ENCODE measurements at regions not wholly inside any gene's neighbourhood (a gene's known extent, or its start where the extent isn't known, plus 50 kb on each side); places are given as distances from the start of the nearest gene placed in this dataset.

GRCh38 chr20:20938131-20938530 lies 168.0 kb downstream of the LINC00237 start:
- Histone ChIP-seq H3K9me3 (no peaks in the 10 kb centered on the region), H3K27ac (no peak overlapping the region), H3K27me3 (peaks cover 0 to 9% (median 4%) of the 10 kb centered on the region in 3 donors), H3K4me3 (no peak overlapping the region), H3K4me1 (no peaks in the 10 kb centered on the region), H3K36me3 (no peaks in the 10 kb centered on the region)
- ATAC-seq, result no peak
- TF ChIP-seq POLR2A (IDR thresholded peaks at IDR 0.05) (no peak), CTCF (IDR thresholded peaks at IDR 0.05 in 4 of 5, conservative IDR thresholded peaks at IDR 0.05 in 1 of 5) (no peak)
- in situ Hi-C loops (cut with MboI; ENCODE audit: low sequenced_read_pairs in 4 of 4) (no loop called here), intact Hi-C loops (cut with DNase I; ENCODE audit: low total_unique reads) (no loop called here)
- no peak for DNase-seq

GRCh38 chr20:20933142-20933958 lies 172.8 kb downstream of the LINC00237 start:
- Histone ChIP-seq H3K4me1 (no peaks in the 10 kb centered on the region), H3K9me3 (no peaks in the 10 kb centered on the region), H3K27me3 (peaks cover 0 to 9% (median 4%) of the 10 kb centered on the region in 3 donors), H3K4me3 (no peak overlapping the region), H3K36me3 (no peaks in the 10 kb centered on the region), H3K27ac (no peak overlapping the region)
- intact Hi-C loops (cut with DNase I; ENCODE audit: low total_unique reads) (no loop called here), in situ Hi-C loops (cut with MboI; ENCODE audit: low sequenced_read_pairs in 4 of 4) (no loop called here)
- DNase-seq (no peak), ATAC-seq (no peak)
- no peak for TF ChIP-seq CTCF (IDR thresholded peaks at IDR 0.05 in 4 of 5, conservative IDR thresholded peaks at IDR 0.05 in 1 of 5)

GRCh38 chr20:20932156-20932555 lies 174.0 kb downstream of the LINC00237 start:
- in situ Hi-C loops (cut with MboI; ENCODE audit: low sequenced_read_pairs in 4 of 4) (no loop called here), intact Hi-C loops (cut with DNase I; ENCODE audit: low total_unique reads) (no loop called here)
- Histone ChIP-seq H3K4me1 (no peaks in the 10 kb centered on the region), H3K4me3 (no peak overlapping the region), H3K27ac (no peak overlapping the region), H3K36me3 (no peaks in the 10 kb centered on the region), H3K27me3 (peaks cover 0 to 9% (median 4%) of the 10 kb centered on the region in 3 donors), H3K9me3 (no peaks in the 10 kb centered on the region)
- ATAC-seq (no peak), DNase-seq (no peak)
- no peak for TF ChIP-seq CTCF (IDR thresholded peaks at IDR 0.05 in 4 of 5, conservative IDR thresholded peaks at IDR 0.05 in 1 of 5)
- TF ChIP-seq POLR2A (IDR thresholded peaks at IDR 0.05), result no peak

GRCh38 chr20:20931632-20932031 lies 174.5 kb downstream of the LINC00237 start:
- Histone ChIP-seq H3K9me3 (no peaks in the 10 kb centered on the region), H3K4me3 (no peak overlapping the region), H3K27me3 (peaks cover 0 to 9% (median 4%) of the 10 kb centered on the region in 3 donors), H3K36me3 (no peaks in the 10 kb centered on the region), H3K4me1 (no peaks in the 10 kb centered on the region), H3K27ac (no peak overlapping the region)
- no peak for DNase-seq
- intact Hi-C loops (cut with DNase I; ENCODE audit: low total_unique reads) (no loop called here), in situ Hi-C loops (cut with MboI; ENCODE audit: low sequenced_read_pairs in 4 of 4) (no loop called here)
- TF ChIP-seq POLR2A (IDR thresholded peaks at IDR 0.05) (no peak), CTCF (IDR thresholded peaks at IDR 0.05 in 4 of 5, conservative IDR thresholded peaks at IDR 0.05 in 1 of 5) (no peak)
- no peak for ATAC-seq
